ENCODE measurements at regions not wholly inside any gene's neighbourhood (a gene's known extent, or its start where the extent isn't known, plus 50 kb on each side); places are given as distances from the start of the nearest gene placed in this dataset.

DNA sequence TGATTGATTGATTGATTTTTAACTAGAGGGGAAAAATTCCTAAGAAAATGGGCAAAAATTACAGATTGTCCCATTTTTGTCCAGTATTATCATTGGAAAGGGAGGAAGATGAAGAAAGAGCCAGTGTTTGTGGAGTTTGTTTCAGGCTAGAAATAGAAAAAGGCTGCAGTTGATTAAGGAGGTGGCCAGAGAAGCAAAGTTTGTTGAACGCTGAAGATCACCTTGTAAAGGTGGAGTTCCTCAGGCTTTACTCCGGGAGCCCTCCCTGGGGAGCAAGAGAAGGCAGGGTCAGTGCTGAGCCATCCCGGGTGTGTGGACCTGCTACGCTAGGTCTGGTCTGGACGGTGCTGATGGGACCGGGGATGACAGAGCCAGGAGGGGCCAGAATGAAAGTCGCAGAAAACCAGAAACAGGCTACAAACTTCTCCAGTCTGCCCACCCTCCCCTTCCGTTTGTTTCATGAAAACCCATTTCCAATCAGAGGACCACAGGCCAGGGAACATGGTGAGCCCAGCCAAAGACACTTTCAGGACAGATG, 222.6 kb upstream of the FOXF1 start:
- no peak for DNase-seq

DNA sequence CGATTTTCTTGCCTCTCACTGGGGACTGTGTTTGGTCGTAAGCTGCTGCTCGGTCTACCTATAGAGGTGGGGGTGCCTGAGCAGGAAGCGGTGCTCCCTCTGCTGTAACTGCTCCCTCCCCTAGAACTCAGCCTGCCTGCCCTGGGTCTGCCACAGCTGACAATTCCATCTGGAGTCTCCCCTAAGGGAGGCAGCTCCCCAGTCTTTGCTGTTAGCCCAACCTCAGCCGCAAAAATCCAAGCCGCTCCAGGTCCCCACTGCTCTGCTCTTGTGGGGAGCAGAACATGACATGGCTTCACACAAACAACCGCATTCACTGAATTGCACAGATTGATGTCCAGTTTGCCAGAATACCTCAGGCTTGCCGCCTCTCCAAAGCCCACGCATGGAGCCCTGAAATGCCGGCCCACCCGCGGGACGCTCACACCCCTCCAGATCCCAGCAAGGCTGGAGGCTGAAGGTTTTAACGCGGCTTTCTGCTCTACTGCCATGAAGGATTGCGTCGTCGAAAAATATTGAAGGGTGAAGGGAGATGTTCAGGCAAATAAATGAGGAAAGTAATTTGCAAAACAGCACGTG, 221.5 kb upstream of the FOXF1 start:
- DNase-seq, result no peak

GRCh38 chr16:86289304-86289703, 221.0 kb upstream of the FOXF1 start:
- DNase-seq, result no peak

DNA sequence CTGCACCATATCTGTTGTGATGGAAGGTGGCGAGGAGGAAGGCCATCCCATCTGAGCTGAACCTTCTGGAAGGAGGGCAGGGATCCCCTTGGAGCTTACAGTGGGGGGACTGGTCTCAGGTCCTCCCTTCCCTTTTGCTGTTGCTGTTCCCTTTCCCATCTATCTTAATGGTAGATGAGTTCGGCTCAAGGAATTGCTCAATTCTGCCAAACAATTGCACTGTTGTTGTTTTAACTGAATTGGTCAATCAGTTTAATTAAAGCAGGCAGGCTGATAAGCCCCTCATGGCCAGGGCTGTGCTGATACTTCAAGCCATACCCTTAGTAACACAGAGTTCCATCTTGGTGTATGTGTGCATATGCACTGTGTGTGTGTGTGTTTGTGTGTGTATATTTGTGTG, 220.4 kb upstream of the FOXF1 start:
- DNase-seq, result no peak

DNA sequence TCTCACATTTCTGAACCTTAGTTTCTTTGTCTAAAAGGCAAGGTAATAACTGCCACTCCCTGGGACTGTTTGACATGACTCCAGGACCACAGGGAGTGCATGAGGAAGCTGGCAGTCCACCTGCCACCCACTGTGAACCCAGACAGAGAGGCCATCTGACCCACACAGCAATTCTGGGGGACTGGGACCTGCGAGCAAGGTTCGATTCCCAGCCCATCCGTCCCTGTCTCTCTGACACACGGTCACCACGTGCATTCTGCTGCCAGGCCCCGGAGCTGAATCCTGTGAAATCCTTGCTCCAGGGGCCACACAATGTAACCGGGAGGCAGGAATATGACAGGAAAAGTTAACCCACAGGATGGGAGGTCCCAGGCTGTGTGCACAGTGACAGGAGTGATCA, 218.8 kb upstream of the FOXF1 start:
- no peak for DNase-seq

- no peak for DNase-seq
These were observed 218.1 kb upstream of the FOXF1 start for GRCh38 chr16:86292171-86292775.

- DNase-seq, result no peak
These were observed 217.4 kb upstream of the FOXF1 start for GRCh38 chr16:86292942-86293341.

GRCh38 chr16:86293906-86294305, 216.4 kb upstream of the FOXF1 start:
- no peak for DNase-seq

DNA sequence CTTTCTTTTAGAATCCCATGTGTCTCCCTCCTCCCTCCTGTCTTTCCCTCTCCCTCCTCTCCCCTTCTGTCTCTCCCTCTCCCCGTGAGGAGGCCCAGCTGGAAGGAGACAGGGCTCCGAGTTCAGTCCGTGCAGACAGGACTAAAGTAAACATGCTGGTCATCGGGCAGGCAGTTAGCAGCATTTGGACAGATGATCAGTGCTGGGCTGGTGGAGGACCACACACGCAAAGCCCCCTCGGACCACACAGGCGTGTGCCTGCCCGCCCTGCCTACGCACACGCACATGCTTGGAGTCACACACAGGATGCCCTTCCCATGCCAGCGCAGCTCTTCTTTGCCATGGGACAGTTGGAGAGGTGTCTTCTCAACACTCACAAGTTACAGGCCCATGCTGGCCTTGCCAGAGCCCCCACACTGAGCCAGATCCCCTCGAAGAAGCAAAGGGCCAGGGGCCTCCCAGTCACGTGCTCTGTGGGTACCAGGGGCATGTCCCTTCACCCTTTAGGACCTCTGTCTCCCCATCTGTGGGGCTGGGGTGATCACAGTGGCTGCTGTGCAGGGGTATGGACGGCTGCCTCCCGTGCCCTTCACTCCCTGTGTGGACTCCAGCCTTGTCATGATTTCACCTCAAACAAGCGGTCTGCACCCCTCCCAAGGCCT, 215.7 kb upstream of the FOXF1 start:
- DNase-seq, result no peak

GRCh38 chr16:86296256-86296655, 214.1 kb upstream of the FOXF1 start:
- DNase-seq, result no peak

DNA sequence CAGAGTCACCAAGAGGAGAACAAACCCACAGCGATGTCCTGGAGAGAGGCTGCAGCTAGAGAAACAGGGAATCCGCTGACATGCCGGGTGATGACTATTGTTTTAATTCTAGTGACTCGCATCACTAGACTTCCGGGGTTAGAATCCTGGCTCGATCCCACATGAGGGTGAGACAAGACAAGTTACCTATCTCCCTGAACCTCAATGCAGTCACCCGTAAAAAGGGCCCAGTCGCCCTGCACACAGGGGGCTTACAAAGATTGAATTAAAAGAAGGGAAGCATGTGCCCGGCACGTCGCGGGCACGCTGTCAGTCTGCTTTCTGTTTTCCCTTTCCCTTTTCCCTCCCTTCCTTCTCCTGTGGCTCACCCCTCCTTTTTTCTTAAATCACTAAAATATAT, 212.9 kb upstream of the FOXF1 start:
- peak; percentile 48 for DNase-seq

DNA sequence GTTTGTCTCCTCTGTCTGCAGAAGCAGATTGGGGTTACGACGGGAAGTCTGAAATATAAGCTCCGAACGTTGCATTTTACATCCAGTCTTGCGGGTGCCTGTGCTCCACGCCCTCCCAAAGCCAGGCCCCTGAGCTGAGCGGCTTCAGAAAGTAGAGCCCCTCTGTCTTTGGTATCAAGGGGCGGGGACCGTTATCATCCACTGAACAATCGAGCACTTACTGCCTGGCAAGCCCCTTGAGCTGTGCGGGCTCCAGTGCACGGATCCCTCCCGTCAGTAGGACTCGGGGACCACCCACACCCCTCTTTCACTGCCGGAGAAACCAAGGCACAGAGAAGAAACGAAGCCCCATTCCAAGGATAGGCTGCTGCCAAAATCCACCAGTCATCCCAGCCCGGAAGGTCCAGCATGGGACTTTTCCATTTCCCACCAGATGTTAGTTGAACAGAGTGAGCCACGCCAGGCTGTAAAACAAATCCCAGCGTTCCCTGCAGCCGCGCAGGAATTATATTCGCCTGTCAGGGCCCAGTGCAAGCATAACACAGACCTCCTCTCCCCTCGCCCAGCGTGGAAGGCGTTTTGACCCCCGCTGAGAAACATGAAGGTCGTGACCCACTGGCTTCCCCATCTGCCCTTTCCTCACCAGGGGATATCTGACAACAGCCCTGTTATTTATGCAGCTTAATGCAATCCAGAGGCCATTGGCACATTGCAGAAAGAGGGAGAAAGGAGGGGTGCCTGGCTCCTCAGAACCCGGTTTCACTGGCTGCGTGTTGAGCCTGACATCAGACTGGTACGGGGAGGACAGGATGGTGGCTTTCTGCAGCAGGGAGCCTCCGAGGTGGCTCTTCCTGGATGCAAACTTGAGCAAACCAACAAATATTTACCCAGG, 212.2 kb upstream of the FOXF1 start:
- peak; percentile 22 for DNase-seq

DNA sequence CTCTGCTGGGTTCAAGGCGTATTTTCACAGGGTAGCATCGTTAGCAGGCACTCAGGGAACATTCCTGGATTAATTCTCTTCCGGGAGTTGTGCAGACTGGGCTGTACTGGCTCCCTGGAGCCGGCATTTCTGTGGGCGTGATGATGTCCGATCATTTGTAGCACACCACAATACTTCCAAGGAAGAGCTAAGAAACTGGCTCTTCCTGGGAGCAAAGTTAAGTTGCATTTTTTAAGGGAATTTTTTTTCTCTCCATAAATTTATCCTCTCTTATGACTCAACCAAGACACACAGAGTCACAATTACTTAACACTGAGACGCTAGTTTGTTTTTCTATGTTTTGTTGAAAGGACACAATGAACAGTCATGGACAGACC, 211.6 kb upstream of the FOXF1 start:
- DNase-seq, result peak; percentile 68

GRCh38 chr16:86299882-86300610, 210.3 kb upstream of the FOXF1 start:
- no peak for DNase-seq

DNA sequence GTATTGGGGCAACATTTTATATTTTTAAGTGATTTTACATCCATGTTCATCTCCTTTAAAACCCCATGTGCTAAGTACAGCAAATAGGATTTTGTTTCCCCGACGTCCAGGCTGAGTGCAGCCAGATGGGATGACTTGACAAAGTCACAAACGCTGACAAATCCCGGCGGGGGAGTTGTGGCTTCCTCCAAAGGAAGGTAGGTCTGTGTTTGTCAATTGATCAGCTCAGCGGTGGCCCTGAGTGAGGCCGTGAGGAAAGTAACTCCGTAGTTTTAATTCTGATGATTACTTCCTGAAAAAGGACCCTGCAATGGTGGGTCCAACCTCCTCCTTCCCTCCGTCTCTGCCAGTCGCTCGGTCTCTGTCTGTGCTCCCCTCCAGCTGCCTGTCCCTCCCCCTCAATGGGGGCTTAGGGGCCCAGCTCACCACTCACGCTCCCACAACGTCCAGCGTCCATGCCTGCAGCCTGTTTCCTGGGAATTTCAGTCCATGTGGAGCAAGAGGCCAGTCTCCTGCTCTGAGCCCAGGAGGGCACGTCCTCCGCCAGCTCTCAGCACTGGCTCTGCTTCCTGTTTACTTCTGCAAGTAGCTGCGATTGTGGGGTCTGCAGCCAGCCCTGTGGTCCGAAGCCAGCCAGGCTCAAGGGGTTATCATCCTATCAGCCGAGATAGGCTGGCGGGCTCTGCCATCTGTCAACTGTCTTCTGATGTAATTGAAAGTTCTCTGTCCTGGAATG, 209.4 kb upstream of the FOXF1 start:
- peak; percentile 28 for DNase-seq

GRCh38 chr16:86302421-86303109, 207.8 kb upstream of the FOXF1 start:
- DNase-seq, result no peak

DNA sequence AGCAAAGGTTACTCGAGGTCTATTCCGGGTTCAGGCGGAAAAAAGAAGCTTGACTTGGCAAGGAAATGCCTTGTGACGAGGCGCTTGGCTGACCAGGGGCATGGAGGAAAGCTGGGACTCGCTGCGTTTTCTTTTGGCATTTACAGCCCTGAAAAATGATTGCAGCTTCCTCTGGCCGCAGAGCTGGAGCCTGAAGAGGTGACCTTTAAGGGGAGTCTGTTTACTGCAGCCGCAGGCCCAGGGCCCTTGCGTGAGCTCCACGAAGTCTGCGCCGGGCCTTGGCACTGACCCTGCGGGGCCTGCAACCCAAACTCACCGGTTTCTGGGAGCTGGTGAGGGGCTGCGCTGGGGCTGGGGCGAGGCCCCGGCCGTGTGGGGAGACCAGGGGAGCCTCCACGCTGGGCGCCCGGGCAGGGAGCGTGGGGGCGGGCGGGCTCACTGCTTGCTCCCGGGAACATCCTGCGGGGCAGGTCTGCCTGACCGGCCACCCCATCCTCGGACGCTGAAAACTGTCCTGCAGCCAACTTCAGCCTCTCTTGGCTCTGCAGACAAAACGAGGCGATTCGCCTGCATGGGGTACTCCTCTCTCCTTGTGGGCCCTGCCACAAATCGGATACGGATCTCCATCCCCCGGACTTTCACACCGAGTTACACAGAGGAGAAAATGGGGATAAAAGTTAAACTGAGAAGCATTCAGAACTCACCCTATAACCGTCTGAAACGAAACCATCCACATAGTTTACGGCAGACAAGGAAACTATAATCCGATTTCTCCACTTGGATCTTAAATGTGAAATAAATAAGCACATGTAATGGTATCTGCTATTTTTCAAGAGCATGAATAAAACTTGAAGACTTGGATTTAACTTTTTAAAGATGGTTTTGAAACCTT, 206.3 kb upstream of the FOXF1 start:
- DNase-seq, result no peak

DNA sequence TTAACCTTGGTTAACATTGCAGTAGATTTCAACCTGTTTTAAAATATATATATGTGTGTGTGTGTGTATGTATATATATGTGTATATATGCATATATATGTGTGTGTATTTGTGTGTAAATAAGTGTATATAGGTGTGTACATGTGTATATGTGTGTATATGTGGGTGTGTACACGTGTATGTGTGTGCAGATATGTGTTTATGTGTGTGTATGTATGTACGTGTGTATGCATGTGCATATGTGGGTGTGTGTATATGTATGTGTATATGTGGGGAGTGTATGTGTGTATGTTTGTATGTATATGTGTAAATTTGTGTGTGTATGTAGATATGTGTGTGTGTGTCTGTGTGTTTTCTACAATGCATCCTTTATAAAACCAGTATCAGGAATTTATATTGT, 205.5 kb upstream of the FOXF1 start:
- DNase-seq, result no peak

- no peak for DNase-seq
These were observed 204.9 kb upstream of the FOXF1 start for GRCh38 chr16:86305440-86305839.

DNA sequence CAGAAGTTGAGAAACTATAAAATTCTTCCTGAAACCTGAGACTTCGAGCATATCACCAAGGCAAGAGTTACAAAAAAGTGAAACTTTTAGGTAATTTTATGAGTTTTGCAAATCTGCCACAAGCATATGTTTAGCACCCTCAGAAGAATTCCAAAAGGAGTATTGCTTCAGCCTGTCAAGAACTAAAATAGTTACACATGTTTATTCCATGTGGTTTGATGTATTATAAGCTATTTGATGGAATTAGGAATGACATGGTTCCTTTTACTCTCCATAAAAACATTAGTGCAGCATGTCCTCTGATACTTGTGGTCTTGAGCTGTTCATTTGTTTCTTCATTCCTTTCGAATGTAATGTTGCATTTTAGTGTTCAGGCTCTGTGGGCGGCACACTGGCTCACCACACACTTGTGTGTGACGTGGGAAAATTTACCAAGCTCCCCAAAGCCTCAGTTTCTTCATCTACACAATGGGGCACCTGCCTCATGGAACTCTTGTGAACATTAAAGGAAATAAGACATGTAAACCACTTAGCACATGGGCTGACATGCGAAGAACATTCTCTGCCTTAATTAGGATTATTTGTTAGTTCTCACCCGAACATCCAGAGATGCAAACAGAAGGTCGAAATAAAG, 204.2 kb upstream of the FOXF1 start:
- DNase-seq, result peak; percentile 92

All from fibroblast of skin of right quadriceps (primary cell).